GM23338 (cell line): ENCODE measurements at regions not wholly inside any gene's neighbourhood (a gene's known extent, or its start where the extent isn't known, plus 50 kb on each side); places are given as distances from the start of the nearest gene placed in this dataset.

Source experiments
- ATAC-seq: fragments of 200-7000 bp; cut with Tn5 transposase; 3 replicates; pipeline ENCODE4 v1.9.1; 2020
- DNase-seq: peaks from one replicate; pipeline ENCODE4 v3.0.0-alpha.2; 2015; ENCODE audit warnings: low spot score
- H2AFZ ChIP-seq: fragments of 200-600 bp; sonication (generic); 2 replicates; pipeline ENCODE4 v1.8.0; 2016; ENCODE audit warnings: antibody characterized with exemption, mild to moderate bottlenecking, moderate library complexity
- H3F3A ChIP-seq: fragments of 200-600 bp; sonication (generic); replicated peaks from 2 replicates; pipeline ENCODE4 v1.8.0; 2017; ENCODE audit warnings: antibody characterized with exemption, mixed run types, low read depth
- H3K27ac ChIP-seq: fragments of 200-600 bp; sonication (generic); 2 replicates; pipeline ENCODE4 v1.6.1; 2016; ENCODE audit warnings: low read depth
- H3K27me3 ChIP-seq: fragments of 200-600 bp; sonication (generic); 2 replicates; pipeline ENCODE4 v1.8.0; 2016; ENCODE audit warnings: mild to moderate bottlenecking, mixed run types, moderate library complexity; ENCODE audit not compliant: insufficient read depth
- H3K36me3 ChIP-seq: fragments of 200-600 bp; sonication (generic); 2 replicates; pipeline ENCODE4 v1.8.0; 2016; ENCODE audit warnings: mild to moderate bottlenecking; ENCODE audit not compliant: insufficient read depth
- H3K4me1 ChIP-seq: fragments of 200-600 bp; sonication (generic); 2 replicates; pipeline ENCODE4 v1.8.0; 2016; ENCODE audit warnings: mild to moderate bottlenecking, moderate library complexity; ENCODE audit not compliant: insufficient read depth
- H3K4me2 ChIP-seq: fragments of 200-600 bp; sonication (generic); 2 replicates; pipeline ENCODE4 v1.7.1; 2017; ENCODE audit warnings: mixed run types
- H3K4me3 ChIP-seq: fragments of 200-600 bp; sonication (generic); 2 replicates; pipeline ENCODE4 v1.6.1; 2016; ENCODE audit warnings: mixed run types
- H3K79me2 ChIP-seq: fragments of 200-600 bp; sonication (generic); replicated peaks from 2 replicates; pipeline ENCODE4 v1.8.0; 2017; ENCODE audit warnings: mild to moderate bottlenecking; ENCODE audit not compliant: insufficient read depth
- H3K9me2 ChIP-seq: fragments of 200-600 bp; sonication (generic); 2 replicates; pipeline ENCODE4 v1.8.0; 2017; ENCODE audit not compliant: insufficient read depth
- H4K20me1 ChIP-seq: fragments of 200-600 bp; sonication (generic); replicated peaks from 2 replicates; pipeline ENCODE4 v1.8.0; 2017; ENCODE audit warnings: mild to moderate bottlenecking; ENCODE audit not compliant: insufficient read depth
- H3K27ac Mint-ChIP-seq: 2 replicates; pipeline ENCODE4 v1.8.0; 2020; ENCODE audit warnings: inconsistent platforms, mild to moderate bottlenecking, moderate library complexity, mixed read lengths
- H3K27me3 Mint-ChIP-seq: 3 replicates; pipeline ENCODE4 v1.8.0; 2022; ENCODE audit warnings: low read depth, mild to moderate bottlenecking, moderate library complexity, mixed read lengths, inconsistent platforms; ENCODE audit not compliant: insufficient read depth, poor library complexity
- H3K36me3 Mint-ChIP-seq: 3 replicates; pipeline ENCODE4 v1.8.0; 2021; ENCODE audit warnings: low read depth, mild to moderate bottlenecking, inconsistent platforms, moderate library complexity, mixed read lengths
- H3K4me1 Mint-ChIP-seq: 3 replicates; pipeline ENCODE4 v1.8.0; 2020; ENCODE audit warnings: mild to moderate bottlenecking, inconsistent platforms, mixed read lengths
- H3K4me3 Mint-ChIP-seq: 3 replicates; pipeline ENCODE4 v1.8.0; 2021; ENCODE audit warnings: moderate library complexity, mild to moderate bottlenecking, inconsistent platforms, mixed read lengths
- H3K9me3 Mint-ChIP-seq: 3 replicates; pipeline ENCODE4 v1.8.0; 2020; ENCODE audit warnings: moderate library complexity, mild to moderate bottlenecking, inconsistent platforms, mixed read lengths
- CTCF ChIP-seq, 2 experiments: fragments of 200-600 bp in 1 of 2; sonication (generic) in 1 of 2; conservative IDR thresholded peaks; 2 replicates each; pipeline versions ENCODE4 v1.5.1 to v1.6.1; 2016 to 2017; ENCODE audit warnings: antibody characterized with exemption in 2 of 2, low read depth in 2 of 2, mild to moderate bottlenecking in 2 of 2, moderate library complexity in 1 of 2
- ETS1 ChIP-seq: IDR thresholded peaks from 2 replicates; pipeline ENCODE4 v1.6.1; 2016; ENCODE audit warnings: antibody characterized with exemption
- EZH2 ChIP-seq: fragments of 200-600 bp; sonication (generic); IDR thresholded peaks from one replicate; pipeline ENCODE4 v1.8.0; 2017; ENCODE audit warnings: antibody characterized with exemption, mild to moderate bottlenecking, low read depth; ENCODE audit not compliant: unreplicated experiment
- NANOG ChIP-seq: IDR thresholded peaks from 2 replicates; pipeline ENCODE4 v1.6.1; 2016; ENCODE audit warnings: antibody characterized with exemption, borderline replicate concordance
- POLR2AphosphoS5 ChIP-seq: IDR thresholded peaks from 2 replicates; pipeline ENCODE4 v1.6.1; 2016; ENCODE audit warnings: antibody characterized with exemption, low read depth
- REST ChIP-seq: IDR thresholded peaks from one replicate; pipeline ENCODE4 v1.6.1; 2018; ENCODE audit warnings: antibody characterized with exemption; ENCODE audit not compliant: unreplicated experiment
- STAT1 ChIP-seq: IDR thresholded peaks from one replicate; pipeline ENCODE4 v1.6.1; 2016; ENCODE audit warnings: antibody characterized with exemption; ENCODE audit not compliant: unreplicated experiment
- ZNF114 ChIP-seq: fragments of 250-450 bp; sonication (Bioruptor Pico); IDR thresholded peaks from 2 replicates; pipeline ENCODE4 v1.5.0; 2020; ENCODE audit warnings: mild to moderate bottlenecking, moderate library complexity
- ZNF331 ChIP-seq: fragments of 250-450 bp; sonication (Bioruptor Pico); IDR thresholded peaks from 2 replicates; pipeline ENCODE4 v1.5.0; 2020; ENCODE audit warnings: low read depth, mild to moderate bottlenecking, moderate library complexity
- ZNF462 ChIP-seq: fragments of 250-450 bp; sonication (Bioruptor Pico); IDR thresholded peaks from 2 replicates; pipeline ENCODE4 v1.5.0; 2020; ENCODE audit warnings: mild to moderate bottlenecking, moderate library complexity

- TF ChIP-seq REST, result no peak
- TF ChIP-seq NANOG, result no peak
- TF ChIP-seq CTCF (conservative IDR thresholded peaks at IDR 0.05; ENCODE audit: low read depth in 2 of 2), result no peak
- no peak for TF ChIP-seq POLR2AphosphoS5
Observed at GRCh38 chr5:100407053-100407452, 128.1 kb upstream of the FAM174A start (continued).

- Mint-ChIP-seq H3K9me3 (no peaks in the 10 kb centered on the region), H3K27me3 (no peaks in the 10 kb centered on the region), H3K27ac (no peak overlapping the region), H3K4me3 (no peak overlapping the region), H3K36me3 (no peaks in the 10 kb centered on the region), H3K4me1 (no peaks in the 10 kb centered on the region)
- Histone ChIP-seq H3K9me2 (no peaks in the 10 kb centered on the region), H3K36me3 (no peaks in the 10 kb centered on the region), H2AFZ (no peak overlapping the region), H3K27ac (no peak overlapping the region), H3K4me1 (no peaks in the 10 kb centered on the region; the same call in 1 of the 2 replicates), H3F3A (no peaks in the 10 kb centered on the region), H3K79me2 (no peaks in the 10 kb centered on the region), H3K4me3 (no peak overlapping the region), H3K4me2 (no peak overlapping the region), H3K27me3 (no peaks in the 10 kb centered on the region), H4K20me1 (no peaks in the 10 kb centered on the region)
- DNase-seq, result no peak
- no peak for ATAC-seq
- TF ChIP-seq ZNF462 (CRISPR knock-in tag) (no peak), EZH2 (no peak), STAT1 (no peak), ZNF114 (CRISPR knock-in tag) (no peak), ETS1 (no peak), ZNF331 (CRISPR knock-in tag) (no peak)
Observed at GRCh38 chr5:100406640-100407039, 128.5 kb upstream of the FAM174A start.
